Dedifferentiated amniotic fluid mesenchymal stem cell (primary cell): ENCODE measurements at regions not wholly inside any gene's neighbourhood (a gene's known extent, or its start where the extent isn't known, plus 50 kb on each side); places are given as distances from the start of the nearest gene placed in this dataset.
"Not testable (repeated sequence)": the region's sequence is repeated elsewhere in the genome, so short reads cannot be mapped to it uniquely, and the experiment has no call there.

Experiments used
- DNase-seq: peaks from one replicate; pipeline ENCODE4 v3.0.0-alpha.2; 2016; ENCODE audit errors: extremely low spot score

DNA sequence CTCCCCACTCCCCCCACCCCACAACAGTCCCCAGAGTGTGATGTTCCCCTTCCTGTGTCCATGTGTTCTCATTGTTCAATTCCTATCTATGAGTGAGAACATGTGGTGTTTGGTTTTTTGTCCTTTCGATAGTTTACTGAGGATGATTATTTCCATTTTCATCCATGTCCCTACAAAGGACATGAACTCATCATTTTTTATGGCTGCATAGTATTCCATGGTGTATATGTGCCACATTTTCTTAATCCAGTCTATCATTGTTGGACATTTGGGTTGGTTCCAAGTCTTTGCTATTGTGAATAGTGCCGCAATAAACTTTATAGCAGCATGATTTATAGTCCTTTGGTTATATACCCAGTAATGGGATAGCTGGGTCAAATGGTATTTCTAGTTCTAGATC lies 106.6 kb upstream of the WIPF3 start:
- not testable (repeated sequence) for DNase-seq

DNA sequence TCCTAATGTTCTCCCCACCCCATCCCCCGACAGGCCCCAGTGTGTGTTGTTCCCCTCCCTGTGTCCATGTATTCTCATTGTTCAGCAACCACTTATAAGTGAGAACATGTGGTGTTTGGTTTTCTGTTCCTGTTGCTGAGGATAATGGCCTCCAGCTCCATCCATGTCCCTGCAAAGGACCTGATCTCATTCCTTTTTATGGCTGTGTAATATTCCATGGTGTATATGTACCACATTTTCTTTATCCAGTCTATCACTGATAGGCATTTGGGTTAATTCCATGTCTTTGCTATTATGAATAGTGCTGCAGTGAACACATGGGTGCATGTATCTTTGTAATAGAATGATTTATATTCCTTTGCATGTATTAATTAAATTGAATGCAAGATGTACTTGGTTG lies 104.8 kb upstream of the WIPF3 start:
- not testable (repeated sequence) for DNase-seq

DNA sequence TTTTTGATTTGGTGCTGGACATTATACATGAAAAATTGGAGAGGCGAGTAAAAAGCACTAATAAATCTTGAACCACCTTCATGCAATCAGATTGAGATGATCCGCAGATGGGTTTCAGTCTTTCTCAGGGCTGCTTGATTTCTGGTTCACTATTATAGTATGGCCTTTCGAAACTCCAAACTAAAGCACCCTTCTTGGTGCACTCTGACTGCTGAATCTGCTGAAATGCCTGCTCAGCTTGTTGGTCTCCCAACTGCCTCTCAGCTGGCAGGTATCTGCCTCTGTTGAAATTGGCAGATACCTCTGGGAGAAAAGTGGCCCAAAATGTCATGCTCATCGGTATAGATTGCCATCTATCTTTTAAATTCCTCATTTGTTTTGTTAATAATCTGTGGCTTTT lies 102.5 kb upstream of the WIPF3 start:
- DNase-seq: not testable (repeated sequence)

GRCh38 chr7:29709002-29709401 lies 97.3 kb upstream of the WIPF3 start:
- DNase-seq: not testable (repeated sequence)

- peak; percentile 58 for DNase-seq
These were observed 83.2 kb upstream of the WIPF3 start for GRCh38 chr7:29723127-29723526.

DNA sequence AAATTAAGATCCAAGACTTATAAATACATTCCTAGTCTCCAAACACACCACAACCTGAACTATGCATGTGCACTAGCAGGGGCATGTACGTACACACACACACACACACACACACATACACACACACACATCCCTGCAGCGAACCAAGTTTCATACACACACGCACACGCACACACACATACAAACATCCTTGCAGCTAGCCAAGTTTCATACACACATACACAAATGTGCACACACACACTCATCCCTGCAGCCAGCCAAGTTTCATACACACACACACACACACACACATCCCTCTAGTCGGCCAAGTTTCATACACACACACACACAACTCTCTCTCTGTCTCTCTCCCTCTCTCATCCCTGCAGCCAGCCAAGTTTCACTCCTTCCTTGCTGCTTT lies 82.7 kb upstream of the WIPF3 start:
- no peak for DNase-seq

DNA sequence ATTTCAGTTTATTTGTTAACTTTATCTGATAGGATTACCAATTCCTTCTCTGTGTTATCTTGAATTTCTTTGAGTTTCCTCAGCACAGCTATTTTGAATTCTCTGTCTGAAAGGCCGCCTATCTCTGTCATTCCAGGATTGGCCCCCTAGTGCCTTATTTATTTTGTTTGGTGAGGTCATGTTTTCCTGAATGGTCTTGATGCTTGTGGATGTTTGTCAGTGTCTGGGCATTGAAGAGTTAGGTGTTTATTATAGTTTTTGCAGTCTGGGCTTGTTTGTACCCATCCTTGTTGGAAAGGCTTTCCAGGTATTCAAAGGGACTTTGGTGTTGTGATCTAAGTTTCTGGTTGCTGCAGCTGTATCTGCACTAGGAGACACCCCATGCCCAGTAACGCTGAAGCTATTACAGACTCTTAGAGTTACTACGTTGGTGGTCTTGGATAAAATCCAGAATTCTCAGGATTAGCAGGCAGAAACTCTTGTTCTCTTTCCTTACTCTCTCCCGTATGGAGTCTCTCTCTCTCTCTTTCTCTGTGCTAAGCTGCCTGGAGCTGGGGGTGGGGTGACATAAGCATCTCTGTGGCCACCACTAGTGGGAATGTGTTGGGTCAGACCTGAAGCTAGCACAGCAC lies 76.7 kb upstream of the WIPF3 start:
- DNase-seq: not testable (repeated sequence)

- DNase-seq: no peak
These were observed 72.0 kb upstream of the WIPF3 start for GRCh38 chr7:29734246-29734731.

DNA sequence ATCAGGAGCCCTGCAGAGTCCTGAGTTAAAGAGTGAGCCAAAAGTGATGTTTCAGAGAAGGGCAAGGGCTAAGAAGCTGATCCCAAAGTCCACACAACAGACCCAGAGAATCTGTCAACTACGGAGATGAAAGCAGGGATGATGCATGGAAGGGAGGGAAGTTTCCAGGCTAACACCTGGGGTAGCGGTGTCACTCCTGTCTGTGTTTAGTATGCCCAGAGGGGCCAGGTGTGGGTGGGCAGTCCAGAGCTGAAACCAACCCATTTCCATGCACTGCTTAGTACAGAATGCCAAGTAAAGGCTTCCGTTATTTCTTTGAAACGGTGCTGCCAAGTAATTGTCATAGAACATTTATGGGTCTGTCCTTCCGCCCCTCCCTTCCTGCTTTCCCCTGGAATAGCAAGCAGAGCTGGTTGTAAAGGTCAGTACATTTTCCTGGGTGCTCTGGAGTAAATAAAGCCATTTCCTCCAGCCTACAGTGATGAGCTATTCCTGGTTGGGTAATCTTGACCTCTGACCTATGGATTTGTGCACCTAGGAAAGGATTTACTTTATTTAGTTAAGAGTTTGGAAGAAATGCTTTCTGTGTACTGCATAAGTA lies 58.6 kb upstream of the WIPF3 start:
- not testable (repeated sequence) for DNase-seq

DNA sequence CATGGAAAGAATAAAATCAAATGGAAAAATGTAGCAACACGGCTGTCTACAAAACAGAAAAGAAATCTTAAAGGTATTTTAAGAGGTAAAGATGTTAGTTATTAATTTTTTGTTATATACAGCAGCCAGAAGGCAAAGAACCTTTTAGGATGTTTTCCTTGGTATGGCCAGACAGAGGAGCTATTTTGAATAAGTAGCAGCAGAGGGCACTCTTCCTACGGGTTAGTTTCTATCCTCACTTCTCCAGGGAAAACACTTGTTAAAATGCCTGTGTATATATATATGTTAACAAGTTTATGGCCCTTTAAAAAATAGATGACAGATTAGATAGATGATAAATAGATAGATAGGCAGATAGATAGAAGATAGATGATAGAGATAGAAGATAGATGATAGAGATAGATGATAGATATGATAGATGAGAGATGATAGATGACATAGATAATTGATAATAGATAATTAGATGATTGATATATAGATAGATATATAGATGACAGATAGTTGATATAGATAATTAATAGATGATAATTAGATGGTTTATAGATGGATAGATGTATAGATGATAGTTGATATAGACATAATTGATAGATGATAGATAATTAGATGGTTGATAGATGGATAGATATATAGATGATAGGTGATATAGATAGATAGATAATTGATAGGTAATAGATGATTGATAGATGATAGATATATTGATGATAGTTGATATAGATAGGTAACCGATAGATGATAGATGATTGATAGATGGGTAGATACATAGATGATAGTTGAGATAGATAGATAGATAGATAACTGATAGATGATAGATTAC lies 57.8 kb upstream of the WIPF3 start:
- DNase-seq: peak; percentile 69

- DNase-seq: no peak
These were observed 56.5 kb upstream of the WIPF3 start for GRCh38 chr7:29749701-29750321.

- not testable (repeated sequence) for DNase-seq
These were observed 55.9 kb upstream of the WIPF3 start for GRCh38 chr7:29750373-29750940.

DNA sequence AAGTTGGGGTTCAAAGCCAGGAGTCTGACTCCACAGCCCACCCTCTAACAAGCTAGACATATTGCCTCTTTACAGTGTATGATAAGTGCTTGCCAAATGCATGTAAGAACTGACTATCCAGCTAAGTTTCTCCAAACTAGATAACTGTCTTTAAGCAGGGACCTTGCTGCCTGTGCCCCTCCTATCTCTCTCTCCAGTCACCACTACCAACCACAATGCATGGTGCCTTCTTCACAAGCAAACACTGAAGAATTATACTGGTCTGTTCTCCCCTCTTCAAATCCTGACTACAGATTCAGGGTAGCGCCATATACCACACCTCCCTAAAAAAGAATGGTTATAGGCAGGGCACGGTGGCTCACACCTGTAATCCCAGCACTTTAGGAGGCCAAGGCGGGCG lies 55.3 kb upstream of the WIPF3 start:
- DNase-seq: not testable (repeated sequence)

DNA sequence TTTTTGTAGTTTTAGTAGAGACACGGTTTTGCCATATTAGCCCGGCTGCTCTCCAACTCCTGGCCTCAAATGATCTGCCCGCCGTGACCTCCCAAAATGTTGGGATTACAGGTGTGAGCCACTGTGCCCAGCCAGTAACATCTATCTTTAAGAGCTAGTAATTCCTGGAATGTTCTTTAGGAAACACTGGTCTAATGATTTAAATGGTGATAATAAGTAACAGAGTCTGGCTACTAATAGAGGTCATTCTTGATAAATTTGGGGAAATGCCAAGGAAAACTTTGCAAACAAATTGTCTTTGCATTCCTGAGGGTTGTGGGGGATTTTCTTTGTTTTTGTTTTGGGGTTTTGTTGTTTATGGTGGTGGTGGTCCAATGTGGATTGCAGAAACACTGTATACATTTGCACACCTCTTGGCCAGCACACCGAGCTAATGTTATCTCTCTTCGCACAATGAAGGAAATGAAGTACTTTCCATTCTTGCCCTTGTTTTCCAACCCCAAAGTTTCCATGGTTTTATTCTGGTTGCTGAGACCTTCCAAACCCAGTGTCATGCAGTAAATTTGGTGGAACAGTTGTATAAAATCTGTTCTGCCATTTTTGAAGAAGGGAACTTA lies 51.3 kb upstream of the WIPF3 start:
- DNase-seq: no peak
